ES-I3 (cell line): ENCODE measurements at regions not wholly inside any gene's neighbourhood (a gene's known extent, or its start where the extent isn't known, plus 50 kb on each side); places are given as distances from the start of the nearest gene placed in this dataset.
"Not testable (repeated sequence)": the region's sequence is repeated elsewhere in the genome, so short reads cannot be mapped to it uniquely, and the experiment has no call there.

Experiments
- H3K36me3 ChIP-seq: 2 replicates; pipeline ENCODE4 v1.6.1; 2013; ENCODE audit warnings: mild to moderate bottlenecking, low read length, control low read depth, moderate library complexity; ENCODE audit not compliant: insufficient read depth
- H3K4me1 ChIP-seq: 2 replicates; pipeline ENCODE4 v1.6.1; 2013; ENCODE audit warnings: mild to moderate bottlenecking, control low read depth, low read length; ENCODE audit not compliant: insufficient read depth
- H3K9ac ChIP-seq: 2 replicates; pipeline ENCODE4 v1.6.1; 2013; ENCODE audit warnings: low read depth, mild to moderate bottlenecking, low read length, moderate library complexity
- H3K9me3 ChIP-seq: 2 replicates; pipeline ENCODE4 v1.6.1; 2013; ENCODE audit warnings: mild to moderate bottlenecking, low read length, moderate library complexity; ENCODE audit not compliant: control insufficient read depth, insufficient read depth

GRCh38 chr6:67877288-67877687 lies 757.8 kb upstream of the ADGRB3 start:
- H3K36me3 ChIP-seq: no peaks in the 10 kb centered on the region

DNA sequence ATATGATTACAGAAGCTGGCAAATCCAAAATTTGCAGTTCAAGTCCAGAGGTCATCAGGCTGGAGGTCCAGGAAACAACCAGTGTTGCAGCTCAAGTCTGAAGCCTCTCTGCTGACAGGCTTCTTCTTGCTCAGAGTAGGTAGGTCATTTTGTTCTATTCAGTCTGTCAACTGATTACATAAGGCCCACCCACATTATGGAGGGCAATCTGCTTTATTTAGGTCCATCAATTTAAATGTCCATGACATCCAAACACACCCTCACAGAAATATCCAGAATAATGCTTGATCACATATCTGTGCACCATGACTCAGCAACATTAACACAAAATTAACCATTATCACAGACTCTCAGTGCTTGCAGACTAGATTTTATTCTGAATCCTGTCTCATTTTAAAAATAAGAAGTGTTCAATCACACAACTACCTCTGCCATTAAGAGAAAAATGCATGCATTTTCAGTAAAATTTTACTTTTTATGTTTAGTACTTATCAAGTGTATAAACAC lies 759.2 kb upstream of the ADGRB3 start:
- no peak overlapping the region for H3K9ac ChIP-seq
- no peaks in the 10 kb centered on the region for H3K36me3 ChIP-seq
- H3K4me1 ChIP-seq: no peaks in the 10 kb centered on the region; the same call in 1 of the 2 replicates
- H3K9me3 ChIP-seq: peaks cover 2% of the 10 kb centered on the region

More at GRCh38 chr6:67877288-67877687, 757.8 kb upstream of the ADGRB3 start:
- H3K9ac ChIP-seq: no peak overlapping the region
- peaks cover 2% of the 10 kb centered on the region for H3K9me3 ChIP-seq
- no peaks in the 10 kb centered on the region; the same call in 1 of the 2 replicates for H3K4me1 ChIP-seq

- no peaks in the 10 kb centered on the region for H3K4me1 ChIP-seq
- no peaks in the 10 kb centered on the region for H3K36me3 ChIP-seq
- H3K9me3 ChIP-seq: no peaks in the 10 kb centered on the region
- H3K9ac ChIP-seq: no peak overlapping the region
These were observed 764.8 kb upstream of the ADGRB3 start for GRCh38 chr6:67870321-67870720.

GRCh38 chr6:67863346-67863745 lies 771.7 kb upstream of the ADGRB3 start:
- no peaks in the 10 kb centered on the region for H3K36me3 ChIP-seq
- H3K9me3 ChIP-seq: peaks cover 4% of the 10 kb centered on the region; the same call in 1 of the 2 replicates
- H3K9ac ChIP-seq: no peak overlapping the region
- H3K4me1 ChIP-seq: no peaks in the 10 kb centered on the region

DNA sequence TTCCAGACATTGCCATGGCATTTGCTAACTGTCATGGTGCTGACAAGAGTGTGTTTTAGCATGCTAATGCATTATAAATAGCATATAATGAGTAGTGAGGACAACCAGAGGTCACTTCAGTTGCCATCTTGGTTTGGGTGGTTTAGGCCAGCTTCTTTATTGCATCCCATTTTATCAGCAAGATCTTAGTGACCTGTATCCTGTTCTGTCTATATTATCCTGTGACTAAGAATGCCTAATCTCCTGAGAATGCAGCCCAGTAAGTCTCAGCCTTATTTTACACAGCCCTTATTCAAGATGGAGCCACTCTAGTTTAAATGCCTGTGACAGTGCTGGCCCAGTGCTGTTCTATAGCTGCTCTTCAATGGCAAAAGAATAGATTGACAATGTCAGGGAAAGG lies 781.0 kb upstream of the ADGRB3 start:
- Histone ChIP-seq H3K9ac (no peak overlapping the region), H3K9me3 (no peaks in the 10 kb centered on the region; the same call in 1 of the 2 replicates), H3K36me3 (no peaks in the 10 kb centered on the region), H3K4me1 (no peaks in the 10 kb centered on the region)

GRCh38 chr6:67839818-67840217 lies 795.3 kb upstream of the ADGRB3 start:
- Histone ChIP-seq H3K36me3 (no peaks in the 10 kb centered on the region), H3K4me1 (peaks cover 1% of the 10 kb centered on the region; the same call in 1 of the 2 replicates), H3K9ac (no peak overlapping the region), H3K9me3 (no peaks in the 10 kb centered on the region)

DNA sequence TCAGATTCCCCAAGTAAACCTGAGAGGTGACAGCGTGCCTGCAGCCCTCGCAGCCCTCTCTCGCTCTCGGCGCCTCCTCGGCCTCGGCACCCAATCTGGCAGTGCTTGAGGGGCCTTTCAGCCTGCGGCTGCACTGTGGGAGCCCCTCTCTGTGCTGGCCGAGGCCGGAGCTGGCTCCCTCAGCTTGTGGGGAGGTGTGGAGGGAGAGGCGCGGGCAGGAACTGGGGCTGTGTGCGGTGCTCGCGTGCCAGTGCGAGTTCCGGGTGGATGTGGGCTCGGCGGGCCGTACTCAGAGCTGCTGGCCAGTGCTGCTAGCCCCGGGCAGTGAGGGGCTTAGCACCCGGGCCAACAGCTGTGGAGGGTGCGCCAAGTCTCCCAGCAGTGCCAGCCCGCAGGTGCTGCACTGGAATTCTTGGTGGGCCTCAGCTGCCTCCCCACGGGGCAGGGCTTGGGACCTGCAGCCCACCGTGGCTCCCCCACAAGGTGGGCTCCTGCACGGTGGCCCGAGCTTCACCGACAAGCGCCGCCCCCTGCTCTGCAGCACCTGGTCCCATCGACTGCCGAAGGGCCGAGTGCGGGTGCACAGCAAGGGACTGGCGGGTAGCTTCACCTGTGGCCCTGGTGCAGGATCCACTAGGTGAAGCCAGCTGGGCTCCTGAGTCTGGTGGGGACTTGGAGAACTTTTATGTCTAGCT lies 809.7 kb upstream of the ADGRB3 start:
- no peak overlapping the region for H3K9ac ChIP-seq
- H3K4me1 ChIP-seq: no peaks in the 10 kb centered on the region
- no peaks in the 10 kb centered on the region for H3K36me3 ChIP-seq
- no peaks in the 10 kb centered on the region for H3K9me3 ChIP-seq

DNA sequence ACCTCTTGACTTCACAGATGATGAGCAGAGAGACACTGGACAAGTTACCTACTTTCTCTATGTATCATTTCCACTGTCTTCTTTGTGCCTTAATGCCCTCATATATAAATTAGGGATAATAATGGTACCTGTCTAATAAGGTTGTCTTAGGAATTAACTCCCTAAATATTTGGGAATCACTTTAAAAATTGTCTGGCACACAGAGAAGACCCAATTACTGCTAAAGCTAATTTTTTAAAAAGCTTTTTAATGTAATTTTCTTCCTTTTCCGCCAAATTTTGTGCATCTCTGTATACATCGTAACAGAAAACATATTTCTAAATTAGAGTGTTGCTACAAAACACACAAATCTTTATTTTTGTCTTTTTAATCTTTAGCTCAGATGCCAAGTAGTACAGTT lies 816.8 kb upstream of the ADGRB3 start:
- H3K4me1 ChIP-seq: no peaks in the 10 kb centered on the region
- no peak overlapping the region for H3K9ac ChIP-seq
- H3K9me3 ChIP-seq: 0 out of 2 replicates have a peak, but pooled peaks cover 4% of the 10 kb centered on the region
- H3K36me3 ChIP-seq: no peaks in the 10 kb centered on the region

DNA sequence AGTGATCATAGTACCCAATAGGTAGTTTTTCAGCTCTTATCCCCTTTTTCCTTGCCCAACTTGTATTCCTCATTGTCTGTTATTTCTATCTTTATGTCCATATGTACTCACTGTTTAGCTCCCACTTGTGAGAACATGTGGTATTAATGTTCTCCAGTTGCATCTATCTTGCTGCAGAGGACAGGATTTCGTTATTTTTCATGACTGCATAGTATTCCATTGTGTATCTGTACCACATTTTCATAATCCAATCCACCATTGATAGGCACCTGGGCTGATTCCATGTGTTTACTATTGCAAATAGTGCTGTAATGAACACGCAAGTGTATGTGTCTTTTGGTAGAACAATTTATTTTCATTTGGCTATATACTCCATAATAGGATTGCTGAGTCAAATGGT lies 819.5 kb upstream of the ADGRB3 start:
- no peaks in the 10 kb centered on the region for H3K4me1 ChIP-seq
- peaks cover 6% of the 10 kb centered on the region; the same call in 1 of the 2 replicates for H3K9me3 ChIP-seq
- no peaks in the 10 kb centered on the region for H3K36me3 ChIP-seq
- no peak overlapping the region for H3K9ac ChIP-seq

DNA sequence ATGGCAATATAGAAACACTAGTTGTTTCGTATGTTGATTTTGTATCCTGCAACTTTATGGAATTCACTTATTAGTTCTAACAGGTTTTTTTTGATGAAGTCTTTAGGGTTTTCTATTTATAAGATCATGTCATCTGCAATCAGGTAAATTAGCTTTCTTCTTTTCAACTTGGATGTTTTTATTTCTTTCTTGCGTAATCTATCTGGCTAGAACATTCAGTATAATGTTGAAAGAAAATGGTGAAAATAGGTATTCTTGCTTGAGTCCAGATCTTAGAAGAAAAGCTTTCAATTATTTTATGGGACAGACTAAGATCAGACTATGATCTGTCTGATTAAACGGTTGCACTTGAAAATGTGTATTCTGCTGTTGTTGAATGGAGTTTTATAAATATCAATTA lies 820.8 kb upstream of the ADGRB3 start:
- Histone ChIP-seq H3K9ac (no peak overlapping the region), H3K36me3 (no peaks in the 10 kb centered on the region), H3K9me3 (peaks cover 6% of the 10 kb centered on the region; the same call in 1 of the 2 replicates), H3K4me1 (no peaks in the 10 kb centered on the region)

DNA sequence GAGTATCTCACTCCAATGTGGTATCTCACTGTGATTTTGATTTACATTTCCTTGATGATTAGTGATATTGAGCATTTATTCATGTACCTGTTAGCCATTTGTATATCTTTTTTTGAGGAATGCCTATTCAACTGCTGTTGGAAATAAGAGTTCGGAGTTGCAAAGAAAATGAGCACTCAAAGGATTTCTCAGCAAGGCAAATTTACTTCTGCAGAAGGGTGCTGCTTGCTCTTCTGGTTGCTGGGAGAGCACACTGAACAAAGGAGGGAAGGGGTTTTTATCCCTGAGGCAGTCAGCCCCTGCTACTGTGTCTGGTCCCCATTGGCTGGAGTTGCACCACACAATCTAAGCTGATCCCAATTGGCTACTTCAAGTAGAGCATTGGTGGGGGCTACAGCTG lies 822.4 kb upstream of the ADGRB3 start:
- Histone ChIP-seq H3K9me3 (peaks cover 6% of the 10 kb centered on the region; the same call in 1 of the 2 replicates), H3K9ac (no peak overlapping the region), H3K36me3 (no peaks in the 10 kb centered on the region), H3K4me1 (no peaks in the 10 kb centered on the region)

- no peak overlapping the region for H3K9ac ChIP-seq
- no peaks in the 10 kb centered on the region for H3K36me3 ChIP-seq
- peaks cover 6% of the 10 kb centered on the region; the same call in 1 of the 2 replicates for H3K9me3 ChIP-seq
- H3K4me1 ChIP-seq: no peaks in the 10 kb centered on the region
These were observed 823.0 kb upstream of the ADGRB3 start for GRCh38 chr6:67812125-67812524.

- no peak overlapping the region for H3K9ac ChIP-seq
- H3K36me3 ChIP-seq: no peaks in the 10 kb centered on the region
- H3K9me3 ChIP-seq: peaks cover 6% of the 10 kb centered on the region; the same call in 1 of the 2 replicates
- no peaks in the 10 kb centered on the region for H3K4me1 ChIP-seq
These were observed 823.6 kb upstream of the ADGRB3 start for GRCh38 chr6:67811239-67812037.

GRCh38 chr6:67804808-67805207 lies 830.3 kb upstream of the ADGRB3 start:
- not testable (repeated sequence) for H3K9ac ChIP-seq, H3K4me1 ChIP-seq, H3K9me3 ChIP-seq, H3K36me3 ChIP-seq

DNA sequence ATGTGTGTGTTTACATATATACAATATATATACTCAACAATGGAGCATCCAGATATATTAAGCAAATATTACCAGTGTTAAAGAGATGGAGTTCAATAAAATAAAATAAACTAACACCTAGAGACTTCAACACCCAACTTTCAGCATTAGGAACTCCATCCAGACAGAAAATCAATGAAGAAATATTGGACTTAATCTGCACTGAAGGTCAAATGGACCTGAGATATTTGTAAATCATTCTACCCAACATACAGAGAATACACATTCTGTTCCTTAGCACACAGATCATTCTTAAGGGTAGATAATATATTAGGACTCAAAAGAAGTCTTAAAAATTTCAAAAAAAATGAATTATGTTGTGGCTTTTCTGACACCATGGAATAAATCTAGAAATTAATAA lies 832.3 kb upstream of the ADGRB3 start:
- no peaks in the 10 kb centered on the region for H3K9me3 ChIP-seq
- no peak overlapping the region for H3K9ac ChIP-seq
- H3K36me3 ChIP-seq: no peaks in the 10 kb centered on the region
- no peaks in the 10 kb centered on the region for H3K4me1 ChIP-seq
